HEK293 (cell line): ENCODE measurements at regions not wholly inside any gene's neighbourhood (a gene's known extent, or its start where the extent isn't known, plus 50 kb on each side); places are given as distances from the start of the nearest gene placed in this dataset.

Experiments
- CTCF ChIP-seq: fragments of 450-650 bp; formaldehyde crosslinking; IDR thresholded peaks from 2 replicates; pipeline ENCODE4 v1.5.1; 2016; ENCODE audit warnings: missing biosample characterization, missing genetic modification characterization
- ZNF16 ChIP-seq: fragments of 450-650 bp; formaldehyde crosslinking; IDR thresholded peaks from 2 replicates; pipeline ENCODE4 v1.5.1; 2016; ENCODE audit warnings: low read depth, missing biosample characterization, missing genetic modification characterization

- TF ChIP-seq CTCF (no peak), ZNF16 (tag by site-specific recombination) (no peak)
Measured at GRCh38 chr11:128135451-128135850, 451.9 kb downstream of the ETS1 start.
